ENCODE measurements at regions not wholly inside any gene's neighbourhood (a gene's known extent, or its start where the extent isn't known, plus 50 kb on each side); places are given as distances from the start of the nearest gene placed in this dataset.
A peak's percentile ranks its signal among the peaks of the same experiment; 100 is the strongest.

- no peak for DNase-seq
These were observed 392.8 kb upstream of the GALNT5 start for GRCh38 chr2:156864753-156865152.

GRCh38 chr2:156867201-156867600, 390.3 kb upstream of the GALNT5 start:
- DNase-seq = no peak

- DNase-seq = no peak
These were observed 382.8 kb upstream of the GALNT5 start for GRCh38 chr2:156874707-156875106.

DNA sequence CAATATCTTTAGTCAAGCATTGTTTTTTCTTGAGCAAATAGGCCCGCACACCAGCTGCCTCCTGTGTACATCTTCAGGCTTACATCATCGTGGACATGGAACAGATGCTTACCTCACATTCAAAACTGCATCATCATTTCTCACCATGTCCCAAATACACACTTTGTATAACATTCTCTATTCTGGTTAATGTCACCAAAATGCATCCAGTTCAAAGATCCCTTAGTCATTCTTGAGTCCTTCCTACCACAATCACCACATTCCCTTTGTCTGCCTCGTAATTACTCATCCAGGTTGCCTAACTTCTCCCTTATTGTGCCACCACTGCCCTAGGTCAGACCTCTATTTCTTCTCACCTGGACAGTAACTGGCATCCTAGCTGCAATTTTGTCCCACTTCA, 373.7 kb upstream of the GALNT5 start:
- no peak for DNase-seq

GRCh38 chr2:156884216-156884615, 373.3 kb upstream of the GALNT5 start:
- DNase-seq = no peak

- DNase-seq = no peak
These were observed 366.9 kb upstream of the GALNT5 start for GRCh38 chr2:156890529-156891148.

- no peak for DNase-seq
These were observed 365.9 kb upstream of the GALNT5 start for GRCh38 chr2:156891609-156892008.

DNA sequence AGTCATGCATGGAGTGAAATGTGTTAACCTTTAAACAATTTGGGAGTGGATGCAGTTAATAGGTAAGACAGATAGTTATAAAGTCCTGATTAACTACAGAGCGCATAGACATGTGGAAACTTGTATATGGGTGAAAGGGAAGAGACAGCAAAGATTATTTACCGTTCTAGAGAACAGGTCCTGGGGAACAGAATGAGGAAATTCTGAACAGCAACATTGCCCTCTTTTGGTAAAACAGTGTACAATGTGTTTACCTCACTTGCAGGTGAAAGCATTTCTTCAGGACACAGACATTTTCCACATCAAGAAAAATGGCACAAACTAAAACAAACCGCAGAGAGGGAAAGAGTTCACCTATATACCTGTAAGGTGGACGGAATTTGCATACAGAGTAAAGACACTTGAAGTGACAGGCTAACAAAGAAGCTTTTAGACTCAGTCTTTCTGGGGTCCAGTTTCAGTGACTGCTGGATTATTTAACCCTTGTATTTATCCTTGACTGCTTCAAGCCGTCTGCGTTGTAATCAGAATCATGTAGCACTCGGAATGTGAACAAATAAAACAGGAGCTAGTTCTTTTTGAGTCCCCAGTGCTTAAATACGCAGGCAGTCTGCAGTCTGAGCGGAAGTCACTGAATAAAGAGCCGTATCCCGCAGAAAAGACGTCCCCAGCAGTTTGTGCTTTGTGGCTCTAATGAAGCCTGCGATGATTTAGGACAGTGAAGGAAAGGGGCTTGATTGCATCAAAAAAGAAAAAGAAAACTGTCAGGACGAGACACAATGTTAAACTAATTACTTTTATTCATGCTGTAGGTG, 364.8 kb upstream of the GALNT5 start:
- peak; percentile 72 to 85 for DNase-seq

- DNase-seq = peak; percentile 74 to 86
These were observed 361.2 kb upstream of the GALNT5 start for GRCh38 chr2:156896294-156896693.

- DNase-seq = no peak
These were observed 360.0 kb upstream of the GALNT5 start for GRCh38 chr2:156897548-156897947.

GRCh38 chr2:156901373-156902031, 356.0 kb upstream of the GALNT5 start:
- DNase-seq = no peak

DNA sequence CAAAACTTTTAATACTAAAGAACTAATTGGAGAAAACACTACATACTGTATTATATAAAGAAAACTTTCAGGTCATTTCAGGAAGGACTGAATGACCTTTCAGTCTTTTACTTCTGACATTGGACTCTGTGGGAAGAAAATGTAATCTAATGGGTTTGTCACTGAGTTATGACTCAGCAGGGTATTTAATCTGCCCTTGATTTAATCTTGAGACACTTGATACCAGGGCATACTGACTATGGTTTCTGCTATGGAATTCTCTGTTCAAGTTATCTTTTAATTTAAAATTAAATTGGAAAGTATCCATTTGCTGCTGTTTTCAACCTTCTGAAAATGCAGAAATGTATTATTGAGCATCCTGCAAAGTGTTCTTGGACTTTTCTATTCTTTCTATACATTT, 354.2 kb upstream of the GALNT5 start:
- no peak for DNase-seq

DNA sequence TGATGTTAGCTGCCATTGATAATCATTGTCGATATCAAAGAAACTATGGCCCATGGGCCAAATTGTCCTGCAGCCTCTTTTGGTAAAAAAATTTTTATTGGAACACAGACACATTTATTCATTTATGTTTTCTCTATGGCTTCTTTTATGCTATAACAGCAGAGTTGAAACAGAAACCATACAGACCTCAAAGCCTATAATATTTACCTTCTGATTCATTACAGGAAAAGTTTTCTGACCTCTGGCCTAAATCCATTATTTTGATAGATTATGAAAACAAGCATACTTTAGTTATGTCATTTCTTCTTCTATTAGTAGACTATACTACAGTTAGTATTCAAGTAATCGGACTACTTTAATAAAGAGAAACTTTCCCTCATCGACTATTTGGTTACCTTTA, 349.7 kb upstream of the GALNT5 start:
- DNase-seq = no peak

DNA sequence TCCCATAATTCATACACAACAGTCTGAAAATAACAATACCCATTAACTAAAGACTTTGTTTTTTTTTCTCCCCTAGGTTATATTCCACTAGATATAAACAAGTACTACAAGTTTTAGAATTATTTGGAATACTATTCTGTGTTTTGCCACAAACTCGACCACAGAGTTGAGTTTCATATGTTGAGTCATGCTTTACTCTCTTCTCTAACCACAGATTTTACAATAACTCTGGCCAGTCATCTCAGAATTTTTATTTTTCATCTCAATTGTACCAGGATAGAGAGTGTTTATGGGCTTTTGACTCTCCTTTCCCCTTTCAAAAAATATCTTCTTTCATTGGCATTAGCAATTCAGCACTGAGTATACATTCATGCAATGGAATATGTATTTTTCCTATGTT, 348.7 kb upstream of the GALNT5 start:
- no peak for DNase-seq

GRCh38 chr2:156909983-156910382, 347.5 kb upstream of the GALNT5 start:
- DNase-seq = no peak

GRCh38 chr2:156915332-156915731, 342.2 kb upstream of the GALNT5 start:
- no peak for DNase-seq

DNA sequence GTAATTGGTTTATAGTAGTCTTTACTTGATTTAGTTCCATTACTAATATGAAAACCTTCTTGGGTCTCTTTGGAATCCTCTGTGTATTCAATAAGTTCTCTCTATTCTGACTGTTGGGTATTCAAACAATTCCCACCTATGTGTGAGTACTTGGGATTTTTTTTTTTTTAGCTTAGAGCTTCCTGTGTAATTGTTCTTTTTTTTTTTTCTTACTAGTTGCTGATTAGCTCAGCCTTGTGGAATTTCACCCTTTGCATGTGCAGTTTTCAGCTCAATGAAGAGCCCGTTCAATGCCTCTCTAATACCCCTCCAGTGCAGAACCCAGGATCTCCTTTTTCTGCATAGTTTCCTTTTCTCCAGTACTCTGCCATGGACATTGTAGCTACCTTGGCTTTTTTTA, 339.1 kb upstream of the GALNT5 start:
- no peak for DNase-seq

DNA sequence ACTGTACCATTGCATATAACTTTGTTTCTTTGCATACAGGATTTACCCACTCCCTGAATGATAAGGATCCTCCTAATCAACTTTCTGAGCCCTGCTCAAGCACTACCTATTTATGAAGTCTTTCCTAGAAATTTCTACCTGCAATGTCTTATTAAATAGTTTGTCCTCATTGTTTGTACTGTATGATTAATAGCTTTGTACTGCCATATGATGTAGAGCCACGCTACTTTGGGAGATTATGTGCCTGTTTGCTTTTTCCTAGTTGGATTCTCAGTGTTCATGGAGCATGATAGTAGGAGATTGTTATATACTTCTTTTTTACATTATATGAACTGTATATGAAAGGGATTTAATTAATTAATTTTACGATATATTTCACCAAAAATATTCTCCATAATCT, 327.1 kb upstream of the GALNT5 start:
- DNase-seq = no peak

GRCh38 chr2:156933645-156934225, 323.8 kb upstream of the GALNT5 start:
- no peak for DNase-seq

- no peak for DNase-seq
These were observed 321.9 kb upstream of the GALNT5 start for GRCh38 chr2:156935616-156936015.

- DNase-seq = no peak
These were observed 320.1 kb upstream of the GALNT5 start for GRCh38 chr2:156937430-156937829.

GRCh38 chr2:156944871-156945270, 312.6 kb upstream of the GALNT5 start:
- DNase-seq = no peak

DNA sequence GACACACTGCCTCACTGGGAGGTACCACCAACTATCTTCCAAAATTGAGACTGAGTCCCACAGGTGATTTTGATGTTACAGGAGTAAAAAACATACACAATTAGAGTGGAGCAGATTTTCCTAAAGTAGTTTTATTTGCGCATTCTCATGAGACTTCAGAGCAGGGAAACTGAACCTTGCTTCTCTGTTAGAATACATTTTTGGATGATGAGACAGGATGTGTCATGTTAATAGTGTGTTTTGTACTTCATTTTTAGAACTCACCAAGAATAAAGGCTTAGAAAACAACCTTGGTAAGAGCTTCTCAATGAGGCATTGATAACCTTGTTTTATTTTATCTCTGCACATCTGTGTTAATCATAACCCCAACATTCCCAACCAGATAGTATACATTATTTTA, 310.2 kb upstream of the GALNT5 start:
- no peak for DNase-seq

DNA sequence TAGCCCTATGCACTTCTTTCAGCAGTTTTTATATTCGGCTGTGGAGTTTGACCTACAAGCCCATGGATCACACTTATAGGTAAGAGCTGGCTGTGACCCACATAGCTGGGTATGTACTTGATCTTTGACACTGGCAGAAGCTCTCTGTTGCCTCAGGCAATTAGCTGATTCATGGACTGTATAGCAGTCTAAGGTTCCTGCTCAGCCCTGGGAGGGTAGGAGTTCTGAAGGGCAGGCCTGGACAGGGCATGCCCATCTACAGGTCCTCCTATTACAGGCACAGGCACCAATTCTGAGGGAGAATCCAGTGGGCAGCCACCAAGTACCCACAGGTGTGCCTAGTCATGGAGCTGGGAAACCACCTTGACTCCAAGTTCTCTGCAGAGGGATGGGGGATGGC, 301.8 kb upstream of the GALNT5 start:
- DNase-seq = no peak
